CD4-positive, alpha-beta T cell (primary cell): ENCODE measurements at regions not wholly inside any gene's neighbourhood (a gene's known extent, or its start where the extent isn't known, plus 50 kb on each side); places are given as distances from the start of the nearest gene placed in this dataset.

Experiments
- ATAC-seq: fragments of 200-7000 bp; cut with Tn5 transposase; one replicate; pipeline ENCODE4 v1.10.0; 2022; ENCODE audit warnings: mild to moderate bottlenecking; ENCODE audit not compliant: poor library complexity
- CTCF ChIA-PET: fragments of 350-600 bp; sonication (Branson Sonifier 250); formaldehyde crosslinking; loops from one replicate; lab custom pipeline; 2021; ENCODE audit warnings: antibody characterized with exemption, inconsistent platforms; lab: Charles Lee
- POLR2A ChIA-PET: fragments of 350-600 bp; sonication (Branson Sonifier 250); formaldehyde crosslinking; loops from one replicate; lab custom pipeline; 2021; ENCODE audit warnings: antibody characterized with exemption, inconsistent platforms; lab: Charles Lee
- DNase-seq, 14 experiments: peaks; one replicate each; pipeline ENCODE4 v3.0.0-alpha.2; 2013 to 2020; ENCODE audit warnings: mixed read lengths in 2 of 14
- H3K27ac ChIP-seq, 2 donors: one replicate each; pipeline versions ENCODE4 v1.5.1 to v1.7.0; 2013; ENCODE audit warnings: low read length in 2 of 2, low read depth in 1 of 2, mild to moderate bottlenecking in 1 of 2
- H3K27me3 ChIP-seq, 2 experiments: 1 replicate in 1 of 2; 2 replicates in 1 of 2; pipeline versions ENCODE4 v1.6.1 to v1.7.0; 2013; ENCODE audit warnings: low read length in 2 of 2, control low read depth in 1 of 2, mild to moderate bottlenecking in 1 of 2, moderate library complexity in 1 of 2; ENCODE audit not compliant: insufficient read depth in 2 of 2, control insufficient read depth in 1 of 2
- H3K36me3 ChIP-seq: one replicate; pipeline ENCODE4 v1.6.1; 2013; ENCODE audit warnings: low read length, control low read depth; ENCODE audit not compliant: insufficient read depth
- H3K4me1 ChIP-seq: one replicate; pipeline ENCODE4 v1.6.1; 2013; ENCODE audit warnings: low read length, control low read depth; ENCODE audit not compliant: insufficient read depth
- H3K4me3 ChIP-seq: one replicate; pipeline ENCODE4 v1.5.1; 2013; ENCODE audit warnings: mild to moderate bottlenecking, low read length, moderate library complexity
- H3K9me3 ChIP-seq, 2 experiments: 1 replicate in 1 of 2; 2 replicates in 1 of 2; pipeline versions ENCODE4 v1.6.1 to v1.7.0; 2013; ENCODE audit warnings: low read length in 2 of 2, mild to moderate bottlenecking in 2 of 2, control low read depth in 1 of 2, moderate library complexity in 1 of 2; ENCODE audit not compliant: control insufficient read depth in 1 of 2, insufficient read depth in 1 of 2
- H3K27ac Mint-ChIP-seq: one replicate; pipeline ENCODE4 v1.8.0; 2020; ENCODE audit warnings: mixed read lengths
- H3K27me3 Mint-ChIP-seq: one replicate; pipeline ENCODE4 v1.8.0; 2021; ENCODE audit warnings: mixed read lengths
- H3K36me3 Mint-ChIP-seq: one replicate; pipeline ENCODE4 v1.8.0; 2021; ENCODE audit warnings: low read depth, mixed read lengths
- H3K4me1 Mint-ChIP-seq: one replicate; pipeline ENCODE4 v1.8.0; 2021; ENCODE audit warnings: low read depth, mixed read lengths
- H3K4me3 Mint-ChIP-seq: one replicate; pipeline ENCODE4 v1.8.0; 2020; ENCODE audit warnings: mild to moderate bottlenecking, mixed read lengths
- H3K9me3 Mint-ChIP-seq: one replicate; pipeline ENCODE4 v1.8.0; 2020; ENCODE audit warnings: mixed read lengths
- CTCF ChIP-seq: fragments of 200-600 bp; IDR thresholded peaks from one replicate; pipeline ENCODE4 v1.8.0; 2022; ENCODE audit warnings: antibody characterized with exemption, mild to moderate bottlenecking
- intact Hi-C, 2 experiments: fragments of 100-400 bp; cut with DNase I in 1 of 2; cut with micrococcal nuclease in 1 of 2; formaldehyde crosslinking; loops; one replicate each; pipeline versions ENCODE4 v1.15.1 to v1.9.0; 2023 to 2025; cut with DNase I, micrococcal nuclease

GRCh38 chr6:22087960-22088706 is 208.7 kb downstream of the PRL start:
- H3K27me3 ChIP-seq = no peaks in the 10 kb centered on the region
- no peak for TF ChIP-seq CTCF
- Mint-ChIP-seq H3K4me3 (peak overlapping the region; percentile 35), H3K27ac (peak overlapping the region; percentile 79), H3K9me3 (peaks cover 3% of the 10 kb centered on the region), H3K4me1 (peaks cover 13% of the 10 kb centered on the region), H3K27me3 (no peaks in the 10 kb centered on the region), H3K36me3 (no peaks in the 10 kb centered on the region)
- POLR2A ChIA-PET = interaction anchor here (0.8 to 1.6 kb wide), 2 partner anchors 11 to 60 kb away, joined by 3 read pairs; no protein-coding TSS in a partner anchor
- no peak overlapping the region for H3K27ac ChIP-seq
- no peaks in the 10 kb centered on the region for H3K36me3 ChIP-seq
- H3K4me3 ChIP-seq = no peak overlapping the region
- CTCF ChIA-PET = no interaction called here
- ATAC-seq (peak; percentile 68), DNase-seq (no peak)
- no peaks in the 10 kb centered on the region for H3K9me3 ChIP-seq
- H3K4me1 ChIP-seq = no peaks in the 10 kb centered on the region
- intact Hi-C loops = no loop called here

DNA sequence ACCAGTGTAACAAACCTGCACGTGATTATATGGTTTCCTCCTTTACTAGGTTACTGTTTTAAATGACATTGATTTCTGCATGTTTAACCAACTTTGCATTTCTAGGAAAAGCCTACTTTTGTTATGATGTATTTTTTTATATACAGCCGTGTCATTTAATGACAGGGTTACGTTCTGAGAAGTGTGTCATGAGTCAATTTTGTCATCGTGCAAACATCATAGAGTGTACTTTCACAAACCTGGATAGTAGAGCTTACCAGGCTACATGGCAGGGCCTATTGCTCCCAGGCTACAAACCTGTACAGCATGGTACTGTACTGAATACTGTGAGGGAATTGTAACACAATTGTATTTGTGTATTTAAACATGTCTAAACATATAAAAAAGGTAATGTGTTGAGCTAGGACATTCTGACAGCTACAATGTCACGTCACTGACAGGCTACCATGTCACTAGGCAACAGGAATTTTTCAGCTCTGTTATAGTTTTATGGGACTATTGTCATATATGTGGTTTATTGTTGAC is 205.3 kb downstream of the PRL start:
- Histone ChIP-seq H3K27me3 (no peaks in the 10 kb centered on the region), H3K27ac (no peak overlapping the region), H3K36me3 (no peaks in the 10 kb centered on the region), H3K4me1 (no peaks in the 10 kb centered on the region), H3K4me3 (no peak overlapping the region), H3K9me3 (no peaks in the 10 kb centered on the region)
- H3K27me3 Mint-ChIP-seq = no peaks in the 10 kb centered on the region
- no peak for TF ChIP-seq CTCF
- no peaks in the 10 kb centered on the region for H3K9me3 Mint-ChIP-seq
- H3K27ac Mint-ChIP-seq = no peak overlapping the region
- CTCF ChIA-PET = no interaction called here
- ATAC-seq (peak; percentile 26), DNase-seq (no peak)
- POLR2A ChIA-PET = no interaction called here
- intact Hi-C loops = no loop called here
- no peaks in the 10 kb centered on the region for H3K36me3 Mint-ChIP-seq
- peaks cover 13% of the 10 kb centered on the region for H3K4me1 Mint-ChIP-seq
- no peak overlapping the region for H3K4me3 Mint-ChIP-seq

- CTCF ChIA-PET = no interaction called here
Measured at GRCh38 chr6:22095836-22096235, 201.0 kb downstream of the PRL start.

More at GRCh38 chr6:22095836-22096235, 201.0 kb downstream of the PRL start:
- POLR2A ChIA-PET = no interaction called here
- no peaks in the 10 kb centered on the region for H3K9me3 ChIP-seq
- no peak for TF ChIP-seq CTCF
- Mint-ChIP-seq H3K4me1 (peaks cover 5% of the 10 kb centered on the region), H3K36me3 (no peaks in the 10 kb centered on the region), H3K4me3 (no peak overlapping the region), H3K27me3 (no peaks in the 10 kb centered on the region), H3K27ac (no peak overlapping the region), H3K9me3 (no peaks in the 10 kb centered on the region)
- intact Hi-C loops = no loop called here
- no peak overlapping the region for H3K4me3 ChIP-seq
- DNase-seq (no peak), ATAC-seq (no peak)
- no peaks in the 10 kb centered on the region for H3K4me1 ChIP-seq
- H3K27me3 ChIP-seq = peaks cover 0 to 3% of the 10 kb centered on the region in 2 experiments
- H3K36me3 ChIP-seq = no peaks in the 10 kb centered on the region
- H3K27ac ChIP-seq = no peak overlapping the region
